ENCODE measurements at regions not wholly inside any gene's neighbourhood (a gene's known extent, or its start where the extent isn't known, plus 50 kb on each side); places are given as distances from the start of the nearest gene placed in this dataset.

- no peak for TF ChIP-seq CTCF (IDR thresholded peaks at IDR 0.05; ENCODE audit: insufficient read depth, low read length, poor library complexity, severe bottlenecking)
- TF ChIP-seq EZH2phosphoT487 (conservative IDR thresholded peaks at IDR 0.05; ENCODE audit: low read length) = no peak
Measured at GRCh38 chr10:64067859-64068258, 546.7 kb downstream of the REEP3 start.
